Gastrocnemius medialis (tissue), 4 donors: ENCODE measurements at regions not wholly inside any gene's neighbourhood (a gene's known extent, or its start where the extent isn't known, plus 50 kb on each side); places are given as distances from the start of the nearest gene placed in this dataset.

ENCODE experiments used
- ATAC-seq, 2 donors: fragments of 150-250 bp; one replicate each; pipeline ENCODE4 v1.9.1; 2016
- DNase-seq, 2 donors: peaks; one replicate each; pipeline ENCODE4 v3.0.0-alpha.2; 2019
- H3K27ac ChIP-seq, 4 donors: fragments of 200-600 bp; sonication (generic); 1 replicate in 1 of 4; 2 replicates in 3 of 4; pipeline ENCODE4 v1.5.1; 2016 to 2018; ENCODE audit warnings: mild to moderate bottlenecking in 2 of 4, moderate library complexity in 1 of 4
- H3K27me3 ChIP-seq, 3 donors: fragments of 200-600 bp; sonication (generic) in 2 of 3; 1 replicate in 1 of 3; 2 replicates in 2 of 3; pipeline versions ENCODE4 v1.5.1 to v1.6.0; 2016 to 2019; ENCODE audit warnings: mild to moderate bottlenecking in 1 of 3, moderate library complexity in 1 of 3
- H3K36me3 ChIP-seq, 2 donors: fragments of 200-600 bp; sonication (generic) in 1 of 2; one replicate each; pipeline ENCODE4 v1.5.1; 2017 to 2018
- H3K4me1 ChIP-seq, 2 donors: fragments of 200-600 bp; sonication (generic) in 1 of 2; one replicate each; pipeline ENCODE4 v1.5.1; 2016 to 2017; ENCODE audit warnings: mild to moderate bottlenecking in 2 of 2
- H3K4me3 ChIP-seq, 4 donors: fragments of 200-600 bp; sonication (generic) in 3 of 4; 1 replicate in 1 of 4; 2 replicates in 3 of 4; pipeline ENCODE4 v1.5.1; 2016 to 2019; ENCODE audit warnings: mild to moderate bottlenecking in 2 of 4
- H3K9me3 ChIP-seq, 3 donors: fragments of 200-600 bp; sonication (generic) in 2 of 3; 1 replicate in 1 of 3; 2 replicates in 2 of 3; pipeline ENCODE4 v1.5.1; 2016 to 2019
- CTCF ChIP-seq, 5 experiments: fragments of 450-650 bp in 3 of 5; fragments of 200-600 bp in 2 of 5; sonication (generic) in 2 of 5; IDR thresholded peaks in 4 of 5; conservative IDR thresholded peaks in 1 of 5; 1 replicate in 4 of 5; 2 replicates in 1 of 5; pipeline ENCODE4 v1.5.1; 2016 to 2019; ENCODE audit warnings: antibody characterized with exemption in 5 of 5, mild to moderate bottlenecking in 3 of 5, moderate library complexity in 3 of 5
- POLR2A ChIP-seq, 2 donors: fragments of 450-650 bp; IDR thresholded peaks; one replicate each; pipeline ENCODE4 v1.6.1; 2017; ENCODE audit warnings: antibody characterized with exemption in 2 of 2, mild to moderate bottlenecking in 2 of 2, moderate library complexity in 2 of 2
- in situ Hi-C, 4 donors: fragments of 200-750 bp; cut with MboI; loops; one replicate each; pipeline versions ENCODE4 v1.15.0 to v1.8.0; 2017; ENCODE audit warnings: low sequenced_read_pairs in 4 of 4
- intact Hi-C: fragments of 100-400 bp; cut with DNase I; formaldehyde crosslinking; loops from one replicate; pipeline ENCODE4 v1.15.1; 2023; ENCODE audit warnings: low total_unique reads

- Histone ChIP-seq H3K4me3 (no peak overlapping the region), H3K36me3 (no peaks in the 10 kb centered on the region), H3K27ac (no peak overlapping the region), H3K9me3 (no peaks in the 10 kb centered on the region), H3K4me1 (no peaks in the 10 kb centered on the region), H3K27me3 (no peaks in the 10 kb centered on the region)
- in situ Hi-C loops (no loop called here), intact Hi-C loops (loop anchor here (10.0 kb wide), 1 partner anchor 1307 kb away; no protein-coding TSS in a partner anchor)
- TF ChIP-seq POLR2A (IDR thresholded peaks at IDR 0.05) (no peak), CTCF (IDR thresholded peaks at IDR 0.05 in 4 of 5, conservative IDR thresholded peaks at IDR 0.05 in 1 of 5) (no peak)
- ATAC-seq (no peak), DNase-seq (no peak)
Observed at GRCh38 chr12:90851800-90852718, 102.9 kb downstream of the CCER1 start.

DNA sequence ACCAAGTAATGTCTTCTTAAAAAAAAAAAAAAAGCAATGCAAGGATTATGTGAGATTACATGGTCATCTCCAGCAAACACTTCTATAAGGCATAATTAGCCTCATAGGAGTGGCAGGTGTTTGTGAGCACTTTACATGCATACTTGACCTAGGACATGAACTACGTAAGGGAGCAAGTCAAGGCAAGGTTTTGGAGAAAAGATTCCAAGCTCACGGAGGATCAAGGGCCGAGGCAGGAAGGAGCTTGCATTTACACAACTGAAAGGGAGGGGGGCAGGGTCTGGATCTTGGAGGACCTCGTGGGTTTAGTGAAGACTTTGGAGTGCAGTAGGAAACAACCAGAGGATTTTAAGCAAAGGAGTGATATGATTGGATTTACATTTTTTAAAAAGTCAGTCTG lies 112.5 kb downstream of the CCER1 start:
- no peak for DNase-seq
- no peak for ATAC-seq
- intact Hi-C loops (no loop called here), in situ Hi-C loops (no loop called here)
- TF ChIP-seq POLR2A (IDR thresholded peaks at IDR 0.05) (no peak), CTCF (IDR thresholded peaks at IDR 0.05 in 4 of 5, conservative IDR thresholded peaks at IDR 0.05 in 1 of 5) (no peak)
- Histone ChIP-seq H3K9me3 (no peaks in the 10 kb centered on the region), H3K27ac (no peak overlapping the region), H3K4me3 (no peak overlapping the region), H3K27me3 (no peaks in the 10 kb centered on the region), H3K36me3 (no peaks in the 10 kb centered on the region), H3K4me1 (no peaks in the 10 kb centered on the region)

DNA sequence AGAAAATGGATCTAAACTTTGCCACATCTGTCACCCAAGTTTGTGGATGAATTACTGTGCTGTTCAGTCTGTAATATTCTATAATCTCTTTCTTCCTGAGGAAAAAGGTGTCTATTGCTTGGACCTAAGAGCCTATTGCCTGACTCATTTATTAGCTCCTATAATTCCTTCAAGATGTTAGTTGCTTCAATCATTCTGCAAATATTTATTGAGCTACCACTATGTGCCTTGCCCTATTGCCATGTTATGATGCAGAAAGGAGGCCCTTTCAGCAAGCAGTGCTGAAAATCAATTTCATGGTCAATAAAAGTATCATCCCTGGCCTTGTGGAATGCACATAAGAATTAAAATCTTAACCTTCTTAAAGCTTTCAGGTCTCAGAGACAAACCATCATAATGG lies 113.6 kb downstream of the CCER1 start:
- Histone ChIP-seq H3K9me3 (no peaks in the 10 kb centered on the region), H3K4me3 (no peak overlapping the region), H3K4me1 (no peaks in the 10 kb centered on the region), H3K27me3 (no peaks in the 10 kb centered on the region), H3K36me3 (no peaks in the 10 kb centered on the region), H3K27ac (no peak overlapping the region)
- intact Hi-C loops = no loop called here
- in situ Hi-C loops = no loop called here
- no peak for TF ChIP-seq CTCF (IDR thresholded peaks at IDR 0.05 in 4 of 5, conservative IDR thresholded peaks at IDR 0.05 in 1 of 5)
- TF ChIP-seq POLR2A (IDR thresholded peaks at IDR 0.05) = no peak
- ATAC-seq (no peak), DNase-seq (no peak)

GRCh38 chr12:90839346-90839745 lies 115.6 kb downstream of the CCER1 start:
- in situ Hi-C loops = no loop called here
- no peak overlapping the region for H3K4me3 ChIP-seq
- no peaks in the 10 kb centered on the region for H3K9me3 ChIP-seq
- ATAC-seq (no peak), DNase-seq (no peak)
- no peaks in the 10 kb centered on the region for H3K27me3 ChIP-seq
- H3K4me1 ChIP-seq = no peaks in the 10 kb centered on the region
- H3K36me3 ChIP-seq = no peaks in the 10 kb centered on the region
- intact Hi-C loops = no loop called here
- TF ChIP-seq POLR2A (IDR thresholded peaks at IDR 0.05) (no peak), CTCF (IDR thresholded peaks at IDR 0.05 in 4 of 5, conservative IDR thresholded peaks at IDR 0.05 in 1 of 5) (no peak)
- no peak overlapping the region for H3K27ac ChIP-seq
